Activated CD4-positive, alpha-beta T cell treated with anti-CD3 and anti-CD28 coated beads, Interleukin-2, amount 10 ng/mL, durations not matched to agents 7 days and 5 days (primary cell): ENCODE measurements at regions not wholly inside any gene's neighbourhood (a gene's known extent, or its start where the extent isn't known, plus 50 kb on each side); places are given as distances from the start of the nearest gene placed in this dataset.

ENCODE experiments used
- CTCF ChIA-PET: fragments of 350-600 bp; sonication (Branson Sonifier 250); formaldehyde crosslinking; loops from one replicate; lab custom pipeline; 2021; ENCODE audit warnings: antibody characterized with exemption; lab: Charles Lee
- POLR2A ChIA-PET: fragments of 350-600 bp; sonication (Branson Sonifier 250); formaldehyde crosslinking; loops from one replicate; lab custom pipeline; 2021; ENCODE audit warnings: antibody characterized with exemption; lab: Charles Lee
- DNase-seq: peaks from one replicate; pipeline ENCODE4 v3.0.0-alpha.2; 2020
- H3K27ac Mint-ChIP-seq: one replicate; pipeline ENCODE4 v1.8.0; 2021; ENCODE audit warnings: mild to moderate bottlenecking, moderate library complexity, mixed read lengths
- H3K27me3 Mint-ChIP-seq: one replicate; pipeline ENCODE4 v1.8.0; 2021; ENCODE audit warnings: mixed read lengths
- H3K36me3 Mint-ChIP-seq: one replicate; pipeline ENCODE4 v1.8.0; 2021; ENCODE audit warnings: low read depth, mixed read lengths
- H3K4me1 Mint-ChIP-seq: one replicate; pipeline ENCODE4 v1.8.0; 2021; ENCODE audit warnings: mixed read lengths
- H3K4me3 Mint-ChIP-seq: one replicate; pipeline ENCODE4 v1.8.0; 2021; ENCODE audit warnings: mild to moderate bottlenecking, moderate library complexity, mixed read lengths
- H3K9me3 Mint-ChIP-seq: one replicate; pipeline ENCODE4 v1.8.0; 2021; ENCODE audit warnings: mixed read lengths

GRCh38 chr3:190741788-190742187, 120.7 kb downstream of the GMNC start:
- H3K27me3 Mint-ChIP-seq = no peaks in the 10 kb centered on the region
- POLR2A ChIA-PET = no interaction called here
- no peak for DNase-seq
- H3K9me3 Mint-ChIP-seq = no peaks in the 10 kb centered on the region
- no peaks in the 10 kb centered on the region for H3K4me1 Mint-ChIP-seq
- H3K27ac Mint-ChIP-seq = no peak overlapping the region
- H3K4me3 Mint-ChIP-seq = no peak overlapping the region
- CTCF ChIA-PET = no interaction called here
- no peaks in the 10 kb centered on the region for H3K36me3 Mint-ChIP-seq

DNA sequence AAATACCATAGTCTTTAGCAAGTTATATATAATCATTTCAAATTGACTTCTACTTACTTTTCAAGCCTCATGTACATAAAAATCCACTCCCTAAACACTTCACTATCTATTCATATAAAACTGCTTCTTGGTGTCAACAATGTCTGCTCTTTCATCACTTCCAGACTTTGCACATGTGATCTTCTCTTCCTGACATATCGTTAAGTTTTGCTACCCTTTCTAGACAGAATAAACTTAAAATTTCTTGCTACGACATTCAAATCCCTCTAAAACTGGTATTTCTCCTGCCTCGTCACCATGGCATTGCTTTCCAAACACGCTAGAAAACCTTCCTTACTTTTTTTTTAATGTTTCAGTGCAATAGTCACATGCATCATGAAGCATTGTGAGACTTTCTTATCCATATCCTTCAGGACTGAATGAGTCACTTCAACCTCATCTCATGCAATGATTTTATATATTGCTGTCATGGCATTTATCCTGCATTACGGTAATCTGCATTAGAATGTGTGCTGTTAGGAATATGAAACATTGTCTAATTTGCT, 122.8 kb downstream of the GMNC start:
- no peaks in the 10 kb centered on the region for H3K9me3 Mint-ChIP-seq
- DNase-seq = no peak
- H3K4me3 Mint-ChIP-seq = no peak overlapping the region
- ChIA-PET CTCF (no interaction called here), POLR2A (no interaction called here)
- H3K27ac Mint-ChIP-seq = no peak overlapping the region
- H3K36me3 Mint-ChIP-seq = no peaks in the 10 kb centered on the region
- H3K27me3 Mint-ChIP-seq = no peaks in the 10 kb centered on the region
- no peaks in the 10 kb centered on the region for H3K4me1 Mint-ChIP-seq

- no peaks in the 10 kb centered on the region for H3K36me3 Mint-ChIP-seq
- no peak overlapping the region for H3K27ac Mint-ChIP-seq
- H3K9me3 Mint-ChIP-seq = no peaks in the 10 kb centered on the region
- DNase-seq = no peak
- no peaks in the 10 kb centered on the region for H3K4me1 Mint-ChIP-seq
- H3K27me3 Mint-ChIP-seq = no peaks in the 10 kb centered on the region
- ChIA-PET POLR2A (no interaction called here), CTCF (no interaction called here)
- no peak overlapping the region for H3K4me3 Mint-ChIP-seq
Observed at GRCh38 chr3:190738636-190739155, 123.8 kb downstream of the GMNC start.

DNA sequence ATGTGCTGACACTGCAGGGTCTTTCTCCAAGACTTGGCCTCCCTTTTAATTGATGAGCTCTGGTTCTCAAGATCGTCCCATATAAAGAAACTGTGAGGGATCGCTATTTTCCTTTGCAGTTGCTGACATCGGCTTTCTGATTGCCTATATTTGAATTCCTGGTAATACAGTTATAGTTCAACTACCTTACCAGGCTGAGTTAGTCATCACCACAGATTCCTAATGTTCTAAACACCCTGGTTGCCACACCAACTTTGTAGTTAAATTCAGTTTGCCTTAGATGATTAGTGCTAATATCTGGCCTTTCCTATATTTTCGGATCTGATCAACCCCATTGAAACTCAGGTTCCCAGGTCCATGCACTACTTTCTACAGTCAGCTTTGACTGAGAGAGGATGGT, 125.0 kb downstream of the GMNC start:
- Mint-ChIP-seq H3K27me3 (no peaks in the 10 kb centered on the region), H3K4me3 (no peak overlapping the region), H3K36me3 (no peaks in the 10 kb centered on the region), H3K9me3 (no peaks in the 10 kb centered on the region), H3K4me1 (no peaks in the 10 kb centered on the region), H3K27ac (no peak overlapping the region)
- CTCF ChIA-PET = no interaction called here
- no peak for DNase-seq
- POLR2A ChIA-PET = no interaction called here

GRCh38 chr3:190734490-190734889, 128.0 kb downstream of the GMNC start:
- H3K4me1 Mint-ChIP-seq = no peaks in the 10 kb centered on the region
- H3K27me3 Mint-ChIP-seq = no peaks in the 10 kb centered on the region
- ChIA-PET CTCF (no interaction called here), POLR2A (no interaction called here)
- DNase-seq = no peak
- no peaks in the 10 kb centered on the region for H3K9me3 Mint-ChIP-seq
- H3K36me3 Mint-ChIP-seq = no peaks in the 10 kb centered on the region
- no peak overlapping the region for H3K27ac Mint-ChIP-seq
- H3K4me3 Mint-ChIP-seq = no peak overlapping the region

DNA sequence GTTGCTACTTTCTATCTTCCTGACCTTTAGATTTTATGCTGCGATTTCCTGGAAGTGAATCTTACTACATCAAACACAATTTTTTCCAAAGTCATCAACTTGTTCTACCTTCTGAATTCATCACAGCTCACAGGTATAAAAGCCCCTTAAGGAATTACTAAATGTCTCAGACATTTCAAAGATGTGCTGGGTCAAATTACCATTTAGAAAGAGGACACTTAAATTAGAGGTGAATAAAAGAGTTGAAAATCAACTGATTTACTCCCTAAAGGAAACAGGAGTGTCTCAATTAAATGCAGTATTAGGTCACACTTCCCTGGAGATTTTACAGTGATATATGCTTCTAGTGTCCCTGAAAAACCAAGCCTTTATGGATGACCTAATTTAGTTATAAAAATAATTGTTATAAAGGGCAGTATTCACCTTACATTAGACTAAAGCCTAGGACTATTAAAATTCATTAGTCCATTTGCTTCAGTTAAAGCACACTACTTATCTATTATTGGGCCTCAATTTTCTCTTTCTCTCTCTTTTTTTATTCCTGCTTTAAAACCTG, 128.8 kb downstream of the GMNC start:
- H3K4me3 Mint-ChIP-seq = no peak overlapping the region
- POLR2A ChIA-PET = no interaction called here

DNA sequence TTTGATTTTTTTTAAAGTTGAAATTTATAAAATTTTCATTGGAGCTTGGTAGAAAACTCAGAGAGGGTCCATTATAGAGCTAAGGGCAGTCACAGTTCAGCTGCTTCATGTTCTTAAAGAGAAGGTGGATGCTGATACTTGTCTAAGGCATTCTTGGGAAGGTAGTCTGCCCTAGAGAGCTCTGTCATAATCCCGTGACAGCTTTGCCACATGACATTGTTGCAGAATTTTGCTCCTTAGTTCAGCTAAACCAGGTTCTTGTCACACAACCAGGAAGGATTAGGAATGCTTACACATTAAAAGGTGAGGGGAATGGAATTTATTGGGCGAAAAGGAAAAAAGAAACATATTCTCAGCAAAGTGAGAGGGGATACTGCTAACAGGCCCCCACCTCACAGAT, 130.9 kb downstream of the GMNC start:
- Mint-ChIP-seq H3K9me3 (no peaks in the 10 kb centered on the region), H3K27ac (no peak overlapping the region)
- CTCF ChIA-PET = no interaction called here

More for the DNA sequence above, 128.8 kb downstream of the GMNC start:
- no peak for DNase-seq
- H3K27me3 Mint-ChIP-seq = no peaks in the 10 kb centered on the region
- no peak overlapping the region for H3K27ac Mint-ChIP-seq
- no peaks in the 10 kb centered on the region for H3K4me1 Mint-ChIP-seq
- H3K36me3 Mint-ChIP-seq = no peaks in the 10 kb centered on the region
- no peaks in the 10 kb centered on the region for H3K9me3 Mint-ChIP-seq
- CTCF ChIA-PET = no interaction called here

DNA sequence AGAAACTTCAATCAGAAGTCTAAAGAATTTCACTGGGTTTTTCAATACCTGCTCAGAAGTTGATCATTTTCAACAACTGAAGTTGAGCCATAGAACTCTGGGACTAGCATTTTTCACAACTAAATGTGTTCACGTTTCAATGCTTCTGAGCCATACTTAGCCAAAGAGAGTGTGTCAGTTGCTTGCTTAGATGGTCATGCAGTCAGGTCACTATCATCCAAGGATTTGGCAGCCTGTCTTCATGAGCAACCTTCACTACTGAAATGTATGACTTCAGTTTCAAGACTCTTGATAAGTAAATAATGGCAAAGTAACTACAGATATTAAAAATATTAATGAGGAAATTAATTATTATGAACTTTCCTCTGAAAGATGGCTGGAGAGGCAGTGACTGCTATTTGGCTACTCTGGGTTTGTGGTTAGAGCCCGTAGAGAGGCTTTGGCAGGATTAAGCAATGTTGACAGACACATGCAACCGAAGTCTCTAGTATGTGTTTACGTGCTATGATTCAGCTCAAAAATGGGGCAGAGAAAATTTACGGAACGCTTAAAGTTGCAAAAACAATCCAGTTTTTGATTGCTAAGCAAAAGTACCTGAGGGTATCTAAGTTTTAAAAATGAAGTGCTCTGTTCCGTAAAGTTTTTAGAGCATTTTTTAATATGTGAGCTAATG, 133.8 kb downstream of the GMNC start:
- Mint-ChIP-seq H3K4me3 (no peak overlapping the region), H3K4me1 (no peaks in the 10 kb centered on the region), H3K9me3 (no peaks in the 10 kb centered on the region), H3K27me3 (no peaks in the 10 kb centered on the region), H3K36me3 (no peaks in the 10 kb centered on the region), H3K27ac (no peak overlapping the region)
- POLR2A ChIA-PET = no interaction called here
- CTCF ChIA-PET = no interaction called here
- no peak for DNase-seq

More for the DNA sequence above, 130.9 kb downstream of the GMNC start:
- Mint-ChIP-seq H3K36me3 (no peaks in the 10 kb centered on the region), H3K4me1 (no peaks in the 10 kb centered on the region), H3K4me3 (no peak overlapping the region), H3K27me3 (no peaks in the 10 kb centered on the region)
- POLR2A ChIA-PET = no interaction called here
- DNase-seq = no peak

GRCh38 chr3:190722181-190722905, 140.2 kb downstream of the GMNC start:
- no peak overlapping the region for H3K27ac Mint-ChIP-seq
- H3K36me3 Mint-ChIP-seq = no peaks in the 10 kb centered on the region
- no peaks in the 10 kb centered on the region for H3K4me1 Mint-ChIP-seq
- DNase-seq = no peak
- H3K9me3 Mint-ChIP-seq = no peaks in the 10 kb centered on the region
- ChIA-PET CTCF (no interaction called here), POLR2A (no interaction called here)
- H3K27me3 Mint-ChIP-seq = no peaks in the 10 kb centered on the region
- no peak overlapping the region for H3K4me3 Mint-ChIP-seq

GRCh38 chr3:190721330-190721729, 141.2 kb downstream of the GMNC start:
- Mint-ChIP-seq H3K4me1 (no peaks in the 10 kb centered on the region), H3K9me3 (no peaks in the 10 kb centered on the region), H3K36me3 (no peaks in the 10 kb centered on the region), H3K27ac (no peak overlapping the region), H3K4me3 (no peak overlapping the region), H3K27me3 (peaks cover 2% of the 10 kb centered on the region)
- no peak for DNase-seq
- ChIA-PET CTCF (no interaction called here), POLR2A (no interaction called here)

DNA sequence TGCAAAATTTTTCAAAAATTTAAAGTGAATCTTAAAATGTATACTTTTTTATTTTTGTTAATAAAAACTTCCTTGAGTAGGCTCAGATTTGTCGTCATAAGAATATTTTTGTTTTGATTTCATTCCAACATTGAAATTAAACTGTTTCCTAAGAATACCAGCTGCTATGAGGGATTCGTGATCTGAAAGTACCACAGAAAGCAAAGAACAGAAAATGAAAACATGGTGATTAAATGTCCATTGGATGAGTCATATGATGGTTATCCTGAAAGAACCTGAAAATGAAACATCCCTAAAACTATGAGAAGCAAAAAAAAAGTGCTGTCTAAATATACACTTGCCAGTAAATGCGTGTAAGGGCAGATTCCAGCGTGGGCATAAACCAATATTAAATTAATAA, 143.8 kb downstream of the GMNC start:
- no peaks in the 10 kb centered on the region for H3K9me3 Mint-ChIP-seq
- DNase-seq = no peak
- ChIA-PET CTCF (no interaction called here), POLR2A (no interaction called here)
- no peak overlapping the region for H3K27ac Mint-ChIP-seq
- H3K27me3 Mint-ChIP-seq = peaks cover 2% of the 10 kb centered on the region
- no peaks in the 10 kb centered on the region for H3K36me3 Mint-ChIP-seq
- H3K4me3 Mint-ChIP-seq = no peak overlapping the region
- no peaks in the 10 kb centered on the region for H3K4me1 Mint-ChIP-seq

DNA sequence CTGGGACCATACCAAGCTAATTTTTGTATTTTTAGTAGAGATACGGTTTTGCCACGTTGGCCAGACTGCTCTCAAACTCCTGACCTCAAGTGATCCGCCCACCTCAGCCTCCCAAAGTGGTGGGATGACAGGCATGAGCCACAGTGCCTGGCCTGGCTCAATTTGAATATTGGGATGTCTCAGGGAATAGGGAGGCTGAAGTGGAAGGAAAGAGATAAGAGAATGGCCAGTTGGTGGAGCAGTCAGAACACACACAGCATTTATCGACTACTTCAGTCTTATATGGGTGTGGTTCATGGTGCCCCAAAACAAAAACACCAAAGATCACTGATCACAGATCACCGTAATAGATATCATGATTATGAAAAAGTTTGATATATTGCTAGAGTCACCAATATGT, 144.4 kb downstream of the GMNC start:
- no peak for DNase-seq
- peaks cover 2% of the 10 kb centered on the region for H3K27me3 Mint-ChIP-seq
- no peak overlapping the region for H3K4me3 Mint-ChIP-seq
- H3K36me3 Mint-ChIP-seq = no peaks in the 10 kb centered on the region
- H3K27ac Mint-ChIP-seq = no peak overlapping the region
- H3K4me1 Mint-ChIP-seq = no peaks in the 10 kb centered on the region
- POLR2A ChIA-PET = no interaction called here
- H3K9me3 Mint-ChIP-seq = no peaks in the 10 kb centered on the region
- CTCF ChIA-PET = interaction anchor here (2.0 kb wide), 1 partner anchor 8 kb away, joined by 4 read pairs; no protein-coding TSS in a partner anchor

GRCh38 chr3:190716961-190717360, 145.5 kb downstream of the GMNC start:
- H3K27me3 Mint-ChIP-seq = peaks cover 2% of the 10 kb centered on the region
- POLR2A ChIA-PET = no interaction called here
- no peaks in the 10 kb centered on the region for H3K9me3 Mint-ChIP-seq
- no peaks in the 10 kb centered on the region for H3K4me1 Mint-ChIP-seq
- no peaks in the 10 kb centered on the region for H3K36me3 Mint-ChIP-seq
- no peak for DNase-seq
- no peak overlapping the region for H3K4me3 Mint-ChIP-seq
- CTCF ChIA-PET = interaction anchor here (2.0 kb wide), 1 partner anchor 9 kb away, joined by 4 read pairs; no protein-coding TSS in a partner anchor
- no peak overlapping the region for H3K27ac Mint-ChIP-seq
